ENCODE measurements at regions not wholly inside any gene's neighbourhood (a gene's known extent, or its start where the extent isn't known, plus 50 kb on each side); places are given as distances from the start of the nearest gene placed in this dataset.

GRCh38 chr1:181936768-181937581 is 124.5 kb downstream of the ZNF648 start:
- TF ChIP-seq POLR2A (IDR thresholded peaks at IDR 0.05) = no peak
- TF ChIP-seq CTCF (IDR thresholded peaks at IDR 0.05) = peak in 4 of 6 experiments; percentile 25 to 47 (median 34)

Measured in Peyer's patch (tissue), 4 donors.